Spleen (tissue), 7 donors: ENCODE measurements at regions not wholly inside any gene's neighbourhood (a gene's known extent, or its start where the extent isn't known, plus 50 kb on each side); places are given as distances from the start of the nearest gene placed in this dataset.

ENCODE experiments used
- CTCF ChIP-seq, 11 experiments: fragments of 200-600 bp in 7 of 11; fragments of 450-650 bp in 4 of 11; sonication (generic) in 4 of 11; IDR thresholded peaks in 8 of 11; conservative IDR thresholded peaks in 3 of 11; 1 replicate in 7 of 11; 2 replicates in 4 of 11; pipeline versions ENCODE4 v1.4.0 to v1.8.0; 2016 to 2021; ENCODE audit warnings: antibody characterized with exemption in 11 of 11, inconsistent platforms in 4 of 11, mild to moderate bottlenecking in 1 of 11
- POLR2A ChIP-seq, 3 donors: fragments of 450-650 bp; IDR thresholded peaks; one replicate each; pipeline ENCODE4 v1.5.1; 2017; ENCODE audit warnings: antibody characterized with exemption in 3 of 3, mild to moderate bottlenecking in 1 of 3
- POLR2AphosphoS5 ChIP-seq, 3 donors: sonication (generic); formaldehyde crosslinking; IDR thresholded peaks; one replicate each; pipeline ENCODE4 v1.5.1; 2017; ENCODE audit warnings: antibody characterized with exemption in 3 of 3
- donor health status: DM: no; HTN: no; CAD: no; lungs with moderate emphysema.
- donor health status: DM: no; HTN: no; CAD: no.
- donor health status: DM: no; HTN: no; CAD: no.

- no peak for TF ChIP-seq CTCF (IDR thresholded peaks at IDR 0.05 in 8 of 11, conservative IDR thresholded peaks at IDR 0.05 in 3 of 11)
- TF ChIP-seq POLR2A (IDR thresholded peaks at IDR 0.05): no peak
- no peak for TF ChIP-seq POLR2AphosphoS5 (IDR thresholded peaks at IDR 0.05)
These were observed 274.0 kb upstream of the SPRED2 start for GRCh38 chr2:65706411-65706810.
